GM12892 (cell line): ENCODE measurements at regions not wholly inside any gene's neighbourhood (a gene's known extent, or its start where the extent isn't known, plus 50 kb on each side); places are given as distances from the start of the nearest gene placed in this dataset.

ENCODE experiments used
- POLR2A ChIP-seq: IDR thresholded peaks from 2 replicates; pipeline ENCODE4 v1.6.1; 2011; ENCODE audit warnings: low read depth, low read length, control low read depth
- POLR2AphosphoS5 ChIP-seq: IDR thresholded peaks from 2 replicates; pipeline ENCODE4 v1.6.1; 2011; ENCODE audit warnings: low read depth, low read length, control low read depth

GRCh38 chr22:47884775-47885174 lies 1122.3 kb downstream of the TBC1D22A start:
- TF ChIP-seq POLR2A = no peak
- no peak for TF ChIP-seq POLR2AphosphoS5
